Ishikawa (cell line): ENCODE measurements at regions not wholly inside any gene's neighbourhood (a gene's known extent, or its start where the extent isn't known, plus 50 kb on each side); places are given as distances from the start of the nearest gene placed in this dataset.
A peak's percentile ranks its signal among the peaks of the same experiment; 100 is the strongest.

Experiments used
- CEBPB ChIP-seq: IDR thresholded peaks from 2 replicates; pipeline ENCODE4 v1.6.1; 2012
- CREB1 ChIP-seq: IDR thresholded peaks from 2 replicates; pipeline ENCODE4 v1.6.1; 2012; ENCODE audit warnings: low read depth
- EGR1 ChIP-seq: IDR thresholded peaks from 2 replicates; pipeline ENCODE4 v1.6.1; 2012
- EP300 ChIP-seq: IDR thresholded peaks from 2 replicates; pipeline ENCODE4 v1.6.1; 2012; ENCODE audit warnings: borderline replicate concordance
- FOXM1 ChIP-seq: IDR thresholded peaks from 2 replicates; pipeline ENCODE4 v1.6.1; 2012; ENCODE audit warnings: low read depth, borderline replicate concordance
- NFIC ChIP-seq: IDR thresholded peaks from 2 replicates; pipeline ENCODE4 v1.6.1; 2012
- RAD21 ChIP-seq: IDR thresholded peaks from 2 replicates; pipeline ENCODE4 v1.6.1; 2012; ENCODE audit warnings: low read depth
- TAF1 ChIP-seq: IDR thresholded peaks from 2 replicates; pipeline ENCODE4 v1.6.1; 2012; ENCODE audit warnings: low read depth, mild to moderate bottlenecking
- TCF12 ChIP-seq: IDR thresholded peaks from 2 replicates; pipeline ENCODE4 v1.6.1; 2012; ENCODE audit warnings: low read depth
- TEAD4 ChIP-seq: IDR thresholded peaks from 2 replicates; pipeline ENCODE4 v1.6.1; 2012
- USF1 ChIP-seq: IDR thresholded peaks from 2 replicates; pipeline ENCODE4 v1.6.1; 2012
- YY1 ChIP-seq: IDR thresholded peaks from 2 replicates; pipeline ENCODE4 v1.6.1; 2012; ENCODE audit warnings: low read depth
- ZBTB7A ChIP-seq: IDR thresholded peaks from 2 replicates; pipeline ENCODE4 v1.6.1; 2012; ENCODE audit warnings: low read depth
- TF ChIP-seq, protein P1 (sequence below): IDR thresholded peaks from 2 replicates; pipeline ENCODE4 v1.6.1; 2012
- TF ChIP-seq, protein P2 (sequence below): IDR thresholded peaks from 2 replicates; pipeline ENCODE4 v1.6.1; 2012; ENCODE audit warnings: low read depth, mild to moderate bottlenecking

GRCh38 chr2:64341461-64341860, 112.5 kb upstream of the LGALSL start:
- no peak for TF ChIP-seq TEAD4
- TF ChIP-seq, protein P1, sequence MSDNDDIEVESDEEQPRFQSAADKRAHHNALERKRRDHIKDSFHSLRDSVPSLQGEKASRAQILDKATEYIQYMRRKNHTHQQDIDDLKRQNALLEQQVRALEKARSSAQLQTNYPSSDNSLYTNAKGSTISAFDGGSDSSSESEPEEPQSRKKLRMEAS: no peak

- TF ChIP-seq, protein P1: no peak
- TF ChIP-seq TEAD4: peak; percentile 44
- TF ChIP-seq RAD21: no peak
- TF ChIP-seq CEBPB: peak; percentile 67
Measured at GRCh38 chr2:64342195-64343099, 111.5 kb upstream of the LGALSL start.

DNA sequence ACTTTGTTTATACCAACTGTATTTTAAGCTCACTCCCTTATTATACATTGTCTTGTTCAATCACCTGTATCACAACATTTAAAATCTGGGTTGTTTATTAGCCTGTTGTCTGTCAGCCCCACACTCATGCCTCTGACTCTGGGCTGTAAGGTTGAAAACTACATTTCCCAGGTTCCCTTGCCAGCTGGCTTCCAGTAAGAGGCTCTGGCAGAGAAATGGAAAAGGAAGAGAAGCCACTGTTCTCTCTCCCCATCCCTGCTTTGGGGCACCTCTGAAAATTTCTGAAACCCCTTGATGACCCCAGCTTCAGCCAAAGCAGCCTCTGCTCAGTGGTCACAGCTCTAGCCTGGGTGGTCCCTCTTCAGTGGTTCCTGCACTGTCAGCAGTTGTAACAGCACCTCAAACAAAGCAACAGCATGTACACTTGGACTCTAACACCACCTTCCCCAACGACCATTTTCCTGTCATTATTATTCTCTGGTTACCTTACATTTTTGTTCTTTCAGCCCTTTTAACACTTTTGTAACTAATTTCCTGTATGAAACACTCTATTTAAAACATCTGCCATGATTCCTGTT, 108.9 kb upstream of the LGALSL start:
- TF ChIP-seq, protein P2, sequence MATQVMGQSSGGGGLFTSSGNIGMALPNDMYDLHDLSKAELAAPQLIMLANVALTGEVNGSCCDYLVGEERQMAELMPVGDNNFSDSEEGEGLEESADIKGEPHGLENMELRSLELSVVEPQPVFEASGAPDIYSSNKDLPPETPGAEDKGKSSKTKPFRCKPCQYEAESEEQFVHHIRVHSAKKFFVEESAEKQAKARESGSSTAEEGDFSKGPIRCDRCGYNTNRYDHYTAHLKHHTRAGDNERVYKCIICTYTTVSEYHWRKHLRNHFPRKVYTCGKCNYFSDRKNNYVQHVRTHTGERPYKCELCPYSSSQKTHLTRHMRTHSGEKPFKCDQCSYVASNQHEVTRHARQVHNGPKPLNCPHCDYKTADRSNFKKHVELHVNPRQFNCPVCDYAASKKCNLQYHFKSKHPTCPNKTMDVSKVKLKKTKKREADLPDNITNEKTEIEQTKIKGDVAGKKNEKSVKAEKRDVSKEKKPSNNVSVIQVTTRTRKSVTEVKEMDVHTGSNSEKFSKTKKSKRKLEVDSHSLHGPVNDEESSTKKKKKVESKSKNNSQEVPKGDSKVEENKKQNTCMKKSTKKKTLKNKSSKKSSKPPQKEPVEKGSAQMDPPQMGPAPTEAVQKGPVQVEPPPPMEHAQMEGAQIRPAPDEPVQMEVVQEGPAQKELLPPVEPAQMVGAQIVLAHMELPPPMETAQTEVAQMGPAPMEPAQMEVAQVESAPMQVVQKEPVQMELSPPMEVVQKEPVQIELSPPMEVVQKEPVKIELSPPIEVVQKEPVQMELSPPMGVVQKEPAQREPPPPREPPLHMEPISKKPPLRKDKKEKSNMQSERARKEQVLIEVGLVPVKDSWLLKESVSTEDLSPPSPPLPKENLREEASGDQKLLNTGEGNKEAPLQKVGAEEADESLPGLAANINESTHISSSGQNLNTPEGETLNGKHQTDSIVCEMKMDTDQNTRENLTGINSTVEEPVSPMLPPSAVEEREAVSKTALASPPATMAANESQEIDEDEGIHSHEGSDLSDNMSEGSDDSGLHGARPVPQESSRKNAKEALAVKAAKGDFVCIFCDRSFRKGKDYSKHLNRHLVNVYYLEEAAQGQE: no peak
- no peak for TF ChIP-seq TAF1
- TF ChIP-seq USF1: no peak
- no peak for TF ChIP-seq RAD21
- TF ChIP-seq, protein P1: no peak
- no peak for TF ChIP-seq YY1
- no peak for TF ChIP-seq TCF12
- TF ChIP-seq CEBPB: no peak
- TF ChIP-seq TEAD4: no peak
- TF ChIP-seq EP300: no peak
- no peak for TF ChIP-seq ZBTB7A

- TF ChIP-seq YY1: no peak
- TF ChIP-seq ZBTB7A: no peak
- TF ChIP-seq, protein P1: no peak
- TF ChIP-seq CEBPB: no peak
- no peak for TF ChIP-seq USF1
- TF ChIP-seq TEAD4: no peak
- no peak for TF ChIP-seq TAF1
- TF ChIP-seq FOXM1: no peak
- TF ChIP-seq EP300: no peak
- TF ChIP-seq RAD21: no peak
- TF ChIP-seq CREB1: no peak
- no peak for TF ChIP-seq TCF12
- no peak for TF ChIP-seq EGR1
- TF ChIP-seq, protein P2: no peak
- TF ChIP-seq NFIC: no peak
Measured at GRCh38 chr2:64345998-64346397, 108.0 kb upstream of the LGALSL start.

- TF ChIP-seq TCF12 (no peak), YY1 (no peak), EGR1 (no peak), CREB1 (no peak), RAD21 (no peak), CEBPB (no peak)
- TF ChIP-seq, protein P1: no peak
Measured at GRCh38 chr2:64348386-64349130, 105.4 kb upstream of the LGALSL start.
